ENCODE measurements at regions not wholly inside any gene's neighbourhood (a gene's known extent, or its start where the extent isn't known, plus 50 kb on each side); places are given as distances from the start of the nearest gene placed in this dataset.

DNA sequence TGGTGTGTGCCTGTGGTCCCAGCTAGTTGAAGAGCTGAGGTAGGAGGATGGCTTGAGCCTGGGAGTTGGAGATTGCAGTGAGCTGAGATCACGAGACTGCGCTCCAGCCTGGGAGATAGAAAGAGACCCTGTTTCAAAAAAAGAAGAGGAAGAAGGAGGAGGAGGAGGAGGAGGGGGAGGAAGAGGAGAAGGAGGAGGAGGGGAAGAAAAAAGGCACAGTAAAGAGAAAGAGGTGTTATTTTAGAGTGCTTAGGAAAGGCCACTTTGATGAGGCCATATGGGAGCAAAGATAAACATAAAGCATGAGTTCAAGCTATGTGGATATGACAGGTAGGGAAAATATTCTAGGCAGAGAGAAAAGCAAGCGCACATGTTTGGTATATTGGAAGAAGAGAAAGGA lies 154.1 kb upstream of the BTG1 start:
- TF ChIP-seq POLR2A (IDR thresholded peaks at IDR 0.05) (no peak), CTCF (IDR thresholded peaks at IDR 0.05) (no peak)

Measured in heart left ventricle (tissue), 13 donors.